ENCODE measurements at regions not wholly inside any gene's neighbourhood (a gene's known extent, or its start where the extent isn't known, plus 50 kb on each side); places are given as distances from the start of the nearest gene placed in this dataset.
"Not testable (repeated sequence)": the region's sequence is repeated elsewhere in the genome, so short reads cannot be mapped to it uniquely, and the experiment has no call there.

- no peaks in the 10 kb centered on the region for H3K9me3 Mint-ChIP-seq (ENCODE audit: low read depth)
- H3K27ac Mint-ChIP-seq, result no peak overlapping the region
- H3K4me3 Mint-ChIP-seq (ENCODE audit: low read depth), result no peak overlapping the region
Measured at GRCh38 chr4:151584101-151584500, 175.1 kb downstream of the FHIP1A start.

GRCh38 chr4:151595629-151596028 is 165.2 kb downstream of the GATB start:
- H3K27ac Mint-ChIP-seq; H3K27me3 Mint-ChIP-seq; H3K4me3 Mint-ChIP-seq (ENCODE audit: low read depth); H3K4me1 Mint-ChIP-seq (ENCODE audit: low read depth); DNase-seq (ENCODE audit: low spot score, unreplicated experiment): not testable (repeated sequence)
- H3K36me3 Mint-ChIP-seq (ENCODE audit: insufficient read depth), result peaks cover 28% of the 10 kb centered on the region
- peaks cover 14% of the 10 kb centered on the region for H3K9me3 Mint-ChIP-seq (ENCODE audit: low read depth)

More at GRCh38 chr4:151584101-151584500, 175.1 kb downstream of the FHIP1A start:
- Mint-ChIP-seq H3K27me3 (no peaks in the 10 kb centered on the region), H3K4me1 (ENCODE audit: low read depth) (peaks cover 8% of the 10 kb centered on the region), H3K36me3 (ENCODE audit: insufficient read depth) (peaks cover 1% of the 10 kb centered on the region)
- TF ChIP-seq CTCF (IDR thresholded peaks at IDR 0.05; ENCODE audit: unreplicated experiment), result no peak
- no peak for DNase-seq (ENCODE audit: low spot score, unreplicated experiment)

GRCh38 chr4:151597691-151598090 is 163.1 kb downstream of the GATB start:
- H3K4me3 Mint-ChIP-seq (ENCODE audit: low read depth); DNase-seq (ENCODE audit: low spot score, unreplicated experiment); H3K27me3 Mint-ChIP-seq; H3K27ac Mint-ChIP-seq; H3K4me1 Mint-ChIP-seq (ENCODE audit: low read depth): not testable (repeated sequence)
- Mint-ChIP-seq H3K36me3 (ENCODE audit: insufficient read depth) (peaks cover 28% of the 10 kb centered on the region), H3K9me3 (ENCODE audit: low read depth) (peaks cover 18% of the 10 kb centered on the region)

DNA sequence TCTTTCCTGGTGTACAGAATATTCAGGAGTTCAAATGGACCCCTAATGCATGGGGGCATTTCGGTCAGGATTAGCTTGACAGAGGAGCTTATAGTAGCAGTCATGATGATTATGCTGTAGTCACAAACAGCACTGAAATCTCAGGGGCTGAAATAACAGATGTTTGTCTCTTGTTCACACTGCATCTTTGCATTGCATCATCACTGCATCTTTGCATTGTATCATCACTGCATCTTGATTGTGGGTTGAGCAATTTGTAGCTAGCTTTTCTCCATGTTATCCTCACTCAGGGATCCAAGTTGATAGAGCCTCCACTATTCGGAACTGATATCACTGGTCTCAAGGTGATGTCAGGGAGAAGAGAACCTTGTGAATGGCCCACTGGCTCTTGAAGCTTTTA is 160.9 kb downstream of the GATB start:
- H3K27ac Mint-ChIP-seq, result peak overlapping the region; percentile 22
- peaks cover 2% of the 10 kb centered on the region for H3K4me1 Mint-ChIP-seq (ENCODE audit: low read depth)
- H3K4me3 Mint-ChIP-seq (ENCODE audit: low read depth), result no peak overlapping the region
- no peak for TF ChIP-seq CTCF (IDR thresholded peaks at IDR 0.05; ENCODE audit: unreplicated experiment)
- peaks cover 13% of the 10 kb centered on the region for H3K36me3 Mint-ChIP-seq (ENCODE audit: insufficient read depth)
- no peak for DNase-seq (ENCODE audit: low spot score, unreplicated experiment)
- H3K27me3 Mint-ChIP-seq, result no peaks in the 10 kb centered on the region
- H3K9me3 Mint-ChIP-seq (ENCODE audit: low read depth), result peaks cover 5% of the 10 kb centered on the region

DNA sequence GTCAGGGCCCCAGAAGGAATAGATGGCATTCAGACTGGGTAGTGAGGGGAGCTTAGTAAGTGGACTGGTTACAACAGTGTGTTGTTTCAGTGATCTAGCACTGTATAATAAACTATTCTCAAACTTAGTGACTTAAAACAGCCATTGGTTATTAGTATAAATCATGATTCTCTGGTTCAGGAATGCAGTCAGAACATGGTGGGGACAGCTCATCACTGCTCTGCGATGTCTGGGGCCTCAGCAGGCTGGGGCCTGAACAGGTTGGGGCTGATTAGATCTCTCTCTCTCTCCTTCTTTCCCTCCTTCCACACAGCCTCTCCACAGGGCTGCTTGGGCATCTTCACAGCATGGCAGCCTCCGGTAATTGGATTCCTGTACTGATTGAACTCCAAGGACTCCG is 160.4 kb downstream of the GATB start:
- Mint-ChIP-seq H3K27me3 (no peaks in the 10 kb centered on the region), H3K4me1 (ENCODE audit: low read depth) (peaks cover 2% of the 10 kb centered on the region), H3K36me3 (ENCODE audit: insufficient read depth) (peaks cover 13% of the 10 kb centered on the region), H3K27ac (peak overlapping the region; percentile 22), H3K4me3 (ENCODE audit: low read depth) (no peak overlapping the region), H3K9me3 (ENCODE audit: low read depth) (peaks cover 5% of the 10 kb centered on the region)
- no peak for DNase-seq (ENCODE audit: low spot score, unreplicated experiment)
- no peak for TF ChIP-seq CTCF (IDR thresholded peaks at IDR 0.05; ENCODE audit: unreplicated experiment)

DNA sequence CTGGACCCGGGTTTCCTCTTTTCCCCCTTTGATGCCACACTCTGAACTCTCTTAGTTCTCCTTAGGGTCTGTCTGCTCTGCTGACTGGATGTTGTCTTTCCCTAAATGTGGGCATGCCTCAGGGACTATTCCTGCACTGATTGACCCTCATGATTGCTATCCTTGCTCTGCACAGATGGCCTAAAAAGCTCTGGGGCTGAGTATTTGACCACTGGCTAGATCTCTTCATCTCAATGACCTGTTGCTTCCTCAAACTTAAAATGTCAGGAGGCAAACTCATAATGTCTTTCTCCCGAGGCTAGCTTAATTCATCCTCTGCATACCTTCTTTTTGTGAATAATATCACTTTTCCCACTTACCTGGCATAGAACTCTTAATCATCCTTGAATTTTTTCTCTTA is 157.4 kb downstream of the GATB start:
- no peak for DNase-seq (ENCODE audit: low spot score, unreplicated experiment)
- H3K27me3 Mint-ChIP-seq, result no peaks in the 10 kb centered on the region
- peaks cover 2% of the 10 kb centered on the region for H3K4me1 Mint-ChIP-seq (ENCODE audit: low read depth)
- H3K4me3 Mint-ChIP-seq (ENCODE audit: low read depth), result no peak overlapping the region
- H3K9me3 Mint-ChIP-seq (ENCODE audit: low read depth), result peaks cover 5% of the 10 kb centered on the region
- peak overlapping the region; percentile 1 for H3K27ac Mint-ChIP-seq
- peaks cover 13% of the 10 kb centered on the region for H3K36me3 Mint-ChIP-seq (ENCODE audit: insufficient read depth)
- no peak for TF ChIP-seq CTCF (IDR thresholded peaks at IDR 0.05; ENCODE audit: unreplicated experiment)

Data from progenitor cell of endocrine pancreas (in vitro differentiated cells).